GM12878 (cell line): ENCODE measurements at regions not wholly inside any gene's neighbourhood (a gene's known extent, or its start where the extent isn't known, plus 50 kb on each side); places are given as distances from the start of the nearest gene placed in this dataset.

Experiments
- CTCF ChIP-seq, 3 experiments: IDR thresholded peaks in 2 of 3; conservative IDR thresholded peaks in 1 of 3; 2 replicates each; pipeline ENCODE4 v1.5.1; 2011; ENCODE audit warnings: low read depth in 3 of 3, low read length in 3 of 3, mild to moderate bottlenecking in 3 of 3, control low read depth in 2 of 3, moderate library complexity in 2 of 3, inconsistent platforms in 1 of 3, mixed read lengths in 1 of 3; ENCODE audit not compliant: control insufficient read depth in 2 of 3, insufficient read depth in 1 of 3; ENCODE audit errors: extremely low read depth in 1 of 3
- ELK1 ChIP-seq: IDR thresholded peaks from 2 replicates; pipeline ENCODE4 v1.6.1; 2012; ENCODE audit warnings: low read depth, low read length, improper control_type of control experiment
- EZH2 ChIP-seq: IDR thresholded peaks from 2 replicates; pipeline ENCODE4 v1.6.1; 2012; ENCODE audit warnings: low read depth, mild to moderate bottlenecking, control low read depth, inconsistent platforms, low read length, borderline replicate concordance; ENCODE audit not compliant: control insufficient read depth
- POLR2A ChIP-seq: IDR thresholded peaks from 2 replicates; pipeline ENCODE4 v1.6.1; 2011; ENCODE audit warnings: low read depth, mild to moderate bottlenecking, low read length
- SIX5 ChIP-seq: IDR thresholded peaks from 2 replicates; pipeline ENCODE4 v1.6.1; 2011; ENCODE audit warnings: mild to moderate bottlenecking, low read depth, low read length, moderate library complexity; ENCODE audit not compliant: severe bottlenecking

GRCh38 chr3:1591327-1592028 lies 498.7 kb downstream of the CNTN6 start:
- no peak for TF ChIP-seq ELK1
- no peak for TF ChIP-seq SIX5
- no peak for TF ChIP-seq POLR2A
- TF ChIP-seq EZH2: no peak
- TF ChIP-seq CTCF (IDR thresholded peaks at IDR 0.05 in 2 of 3, conservative IDR thresholded peaks at IDR 0.05 in 1 of 3; ENCODE audit: control insufficient read depth in 2 of 3, extremely low read depth in 1 of 3, insufficient read depth in 1 of 3, low read depth in 3 of 3, low read length in 3 of 3): no peak
